ENCODE measurements at regions not wholly inside any gene's neighbourhood (a gene's known extent, or its start where the extent isn't known, plus 50 kb on each side); places are given as distances from the start of the nearest gene placed in this dataset.

GRCh38 chr18:68284236-68284780 lies 430.6 kb downstream of the TMX3 start:
- TF ChIP-seq ZFX (IDR thresholded peaks at IDR 0.05) = no peak
- no peak for TF ChIP-seq CTCF (conservative IDR thresholded peaks at IDR 0.05)
- no peak overlapping the region for H3K27ac ChIP-seq

GRCh38 chr18:68283834-68284233 lies 431.1 kb downstream of the TMX3 start:
- TF ChIP-seq CTCF (conservative IDR thresholded peaks at IDR 0.05) (no peak), ZFX (IDR thresholded peaks at IDR 0.05) (no peak)
- H3K27ac ChIP-seq = no peak overlapping the region

GRCh38 chr18:68282232-68282631 lies 432.7 kb downstream of the TMX3 start:
- no peak for TF ChIP-seq ZFX (IDR thresholded peaks at IDR 0.05)
- no peak for TF ChIP-seq CTCF (conservative IDR thresholded peaks at IDR 0.05)
- no peak overlapping the region for H3K27ac ChIP-seq

- no peak overlapping the region for H3K27ac ChIP-seq
- TF ChIP-seq CTCF (conservative IDR thresholded peaks at IDR 0.05) (no peak), ZFX (IDR thresholded peaks at IDR 0.05) (no peak)
Measured at GRCh38 chr18:68275616-68276015, 439.3 kb downstream of the TMX3 start.

GRCh38 chr18:68270017-68270416 lies 444.9 kb downstream of the TMX3 start:
- no peak overlapping the region for H3K27ac ChIP-seq
- no peak for TF ChIP-seq ZFX (IDR thresholded peaks at IDR 0.05)

- H3K27ac ChIP-seq = no peak overlapping the region
- TF ChIP-seq ZFX (IDR thresholded peaks at IDR 0.05) (no peak), CTCF (conservative IDR thresholded peaks at IDR 0.05) (no peak)
Measured at GRCh38 chr18:68267583-68267982, 447.3 kb downstream of the TMX3 start.

- TF ChIP-seq ZFX (IDR thresholded peaks at IDR 0.05) (no peak), CTCF (conservative IDR thresholded peaks at IDR 0.05) (no peak)
- no peak overlapping the region for H3K27ac ChIP-seq
Measured at GRCh38 chr18:68263481-68263880, 451.4 kb downstream of the TMX3 start.

GRCh38 chr18:68262690-68263294 lies 452.1 kb downstream of the TMX3 start:
- TF ChIP-seq CTCF (conservative IDR thresholded peaks at IDR 0.05) (no peak), ZFX (IDR thresholded peaks at IDR 0.05) (no peak)
- no peak overlapping the region for H3K27ac ChIP-seq

Data from C4-2B (cell line).